Thoracic aorta (tissue), 2 donors: ENCODE measurements at regions not wholly inside any gene's neighbourhood (a gene's known extent, or its start where the extent isn't known, plus 50 kb on each side); places are given as distances from the start of the nearest gene placed in this dataset.

Experiments
- ATAC-seq: fragments of 150-250 bp; one replicate; pipeline ENCODE4 v1.8.0; 2017; ENCODE audit warnings: low read depth; ENCODE audit not compliant: insufficient number of reproducible peaks, low FRiP score
- DNase-seq: peaks from one replicate; pipeline ENCODE4 v3.0.0-alpha.2; 2020; ENCODE audit warnings: low spot score
- H3K27ac ChIP-seq, 2 donors: fragments of 200-600 bp; sonication (generic); 1 replicate in 1 of 2; 2 replicates in 1 of 2; pipeline ENCODE4 v1.5.1; 2016; ENCODE audit warnings: mild to moderate bottlenecking in 2 of 2, moderate library complexity in 2 of 2
- H3K27me3 ChIP-seq: fragments of 200-600 bp; sonication (generic); replicated peaks from 2 replicates; pipeline ENCODE4 v1.6.0; 2016; ENCODE audit warnings: mild to moderate bottlenecking; ENCODE audit not compliant: insufficient read depth
- H3K36me3 ChIP-seq: fragments of 200-600 bp; sonication (generic); one replicate; pipeline ENCODE4 v1.5.1; 2016
- H3K4me1 ChIP-seq, 2 donors: fragments of 200-600 bp; sonication (generic); 1 replicate in 1 of 2; 2 replicates in 1 of 2; pipeline versions ENCODE4 v1.5.1 to v1.6.0; 2016; ENCODE audit warnings: low read depth in 2 of 2, mild to moderate bottlenecking in 1 of 2; ENCODE audit not compliant: control insufficient read depth in 1 of 2
- H3K4me3 ChIP-seq: fragments of 200-600 bp; sonication (generic); 2 replicates; pipeline ENCODE4 v1.5.1; 2016; ENCODE audit warnings: mild to moderate bottlenecking
- H3K9me3 ChIP-seq: fragments of 200-600 bp; sonication (generic); 2 replicates; pipeline ENCODE4 v1.5.1; 2016
- TF ChIP-seq, protein P1 (sequence below): fragments of 200-600 bp; sonication (generic); IDR thresholded peaks from one replicate; pipeline ENCODE4 v1.5.1; 2019; ENCODE audit warnings: antibody characterized with exemption

GRCh38 chr4:180437601-180438000, 1805.6 kb upstream of the TENM3 start:
- no peak for DNase-seq
- Histone ChIP-seq H3K36me3 (no peaks in the 10 kb centered on the region), H3K9me3 (no peaks in the 10 kb centered on the region), H3K4me3 (no peak overlapping the region), H3K27ac (no peak overlapping the region), H3K4me1 (no peaks in the 10 kb centered on the region), H3K27me3 (no peaks in the 10 kb centered on the region)
- TF ChIP-seq, protein P1, sequence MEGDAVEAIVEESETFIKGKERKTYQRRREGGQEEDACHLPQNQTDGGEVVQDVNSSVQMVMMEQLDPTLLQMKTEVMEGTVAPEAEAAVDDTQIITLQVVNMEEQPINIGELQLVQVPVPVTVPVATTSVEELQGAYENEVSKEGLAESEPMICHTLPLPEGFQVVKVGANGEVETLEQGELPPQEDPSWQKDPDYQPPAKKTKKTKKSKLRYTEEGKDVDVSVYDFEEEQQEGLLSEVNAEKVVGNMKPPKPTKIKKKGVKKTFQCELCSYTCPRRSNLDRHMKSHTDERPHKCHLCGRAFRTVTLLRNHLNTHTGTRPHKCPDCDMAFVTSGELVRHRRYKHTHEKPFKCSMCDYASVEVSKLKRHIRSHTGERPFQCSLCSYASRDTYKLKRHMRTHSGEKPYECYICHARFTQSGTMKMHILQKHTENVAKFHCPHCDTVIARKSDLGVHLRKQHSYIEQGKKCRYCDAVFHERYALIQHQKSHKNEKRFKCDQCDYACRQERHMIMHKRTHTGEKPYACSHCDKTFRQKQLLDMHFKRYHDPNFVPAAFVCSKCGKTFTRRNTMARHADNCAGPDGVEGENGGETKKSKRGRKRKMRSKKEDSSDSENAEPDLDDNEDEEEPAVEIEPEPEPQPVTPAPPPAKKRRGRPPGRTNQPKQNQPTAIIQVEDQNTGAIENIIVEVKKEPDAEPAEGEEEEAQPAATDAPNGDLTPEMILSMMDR, result no peak
- no peak for ATAC-seq

DNA sequence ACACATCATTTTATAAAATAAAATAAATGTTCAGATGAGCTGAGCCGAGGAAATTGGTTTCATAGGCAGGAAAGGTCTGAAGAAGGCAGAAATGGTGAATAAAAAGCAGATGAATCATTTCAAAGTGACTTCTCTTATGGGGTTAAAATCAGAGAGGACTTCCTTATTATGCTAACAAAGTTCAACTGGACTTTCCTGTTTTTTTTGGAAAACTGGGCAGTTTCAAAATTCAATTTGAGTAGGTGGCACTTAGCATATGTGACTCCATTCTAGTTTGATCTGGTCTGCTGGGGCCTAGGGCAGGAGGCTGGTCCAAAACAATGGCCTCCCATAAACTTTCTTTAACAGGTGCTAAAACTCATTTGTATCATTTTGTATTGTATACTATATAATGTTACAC, 1794.9 kb upstream of the TENM3 start:
- Histone ChIP-seq H3K4me3 (no peak overlapping the region), H3K27me3 (no peaks in the 10 kb centered on the region), H3K9me3 (no peaks in the 10 kb centered on the region), H3K36me3 (no peaks in the 10 kb centered on the region), H3K4me1 (no peaks in the 10 kb centered on the region), H3K27ac (no peak overlapping the region)
- no peak for DNase-seq
- TF ChIP-seq, protein P1, result no peak
- ATAC-seq, result no peak

GRCh38 chr4:180449395-180449956, 1793.7 kb upstream of the TENM3 start:
- H3K27me3 ChIP-seq, result no peaks in the 10 kb centered on the region
- no peak overlapping the region for H3K27ac ChIP-seq
- TF ChIP-seq, protein P1, result no peak
- H3K4me3 ChIP-seq, result no peak overlapping the region
- DNase-seq (no peak), ATAC-seq (no peak)
- no peaks in the 10 kb centered on the region for H3K4me1 ChIP-seq
- no peaks in the 10 kb centered on the region for H3K36me3 ChIP-seq
- H3K9me3 ChIP-seq, result no peaks in the 10 kb centered on the region

DNA sequence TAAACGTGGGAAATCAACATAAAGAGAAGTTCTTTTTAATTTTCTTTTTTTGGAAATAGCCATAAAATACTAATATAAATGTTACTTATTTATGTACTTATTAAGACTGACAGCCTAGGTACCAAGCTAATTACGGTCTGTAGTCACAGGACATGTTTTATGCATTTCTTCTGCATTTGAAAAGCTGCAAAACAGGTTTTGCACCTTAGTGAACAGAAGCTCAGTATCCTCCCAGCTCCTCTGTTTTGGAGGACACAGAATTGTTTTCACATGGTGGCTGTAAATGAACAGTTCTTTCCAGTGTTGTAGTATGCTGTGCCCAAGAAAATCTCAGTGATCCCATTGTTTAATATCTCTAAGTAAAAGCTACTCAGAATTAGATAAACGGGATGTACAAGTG, 1788.0 kb upstream of the TENM3 start:
- no peaks in the 10 kb centered on the region for H3K4me1 ChIP-seq
- TF ChIP-seq, protein P1, result no peak
- H3K4me3 ChIP-seq, result no peak overlapping the region
- no peaks in the 10 kb centered on the region for H3K27me3 ChIP-seq
- no peak for DNase-seq
- no peak overlapping the region for H3K27ac ChIP-seq
- no peaks in the 10 kb centered on the region for H3K36me3 ChIP-seq
- H3K9me3 ChIP-seq, result no peaks in the 10 kb centered on the region
- no peak for ATAC-seq

- Histone ChIP-seq H3K27me3 (no peaks in the 10 kb centered on the region), H3K27ac (no peak overlapping the region), H3K9me3 (no peaks in the 10 kb centered on the region), H3K4me3 (no peak overlapping the region), H3K36me3 (no peaks in the 10 kb centered on the region), H3K4me1 (no peaks in the 10 kb centered on the region)
- TF ChIP-seq, protein P1, result no peak
- ATAC-seq, result no peak
- DNase-seq, result no peak
Observed at GRCh38 chr4:180456928-180457327, 1786.3 kb upstream of the TENM3 start.
